Ovary (tissue), 3 donors: ENCODE measurements at regions not wholly inside any gene's neighbourhood (a gene's known extent, or its start where the extent isn't known, plus 50 kb on each side); places are given as distances from the start of the nearest gene placed in this dataset.

ENCODE experiments used
- CTCF ChIP-seq, 3 donors: fragments of 450-650 bp in 2 of 3; fragments of 200-600 bp in 1 of 3; IDR thresholded peaks; one replicate each; pipeline versions ENCODE4 v1.5.1 to v1.8.0; 2016 to 2022; ENCODE audit warnings: antibody characterized with exemption in 3 of 3, mild to moderate bottlenecking in 1 of 3
- EP300 ChIP-seq: sonication (generic); formaldehyde crosslinking; IDR thresholded peaks from one replicate; pipeline ENCODE4 v1.6.1; 2017; ENCODE audit warnings: antibody characterized with exemption
- POLR2A ChIP-seq: fragments of 450-650 bp; IDR thresholded peaks from one replicate; pipeline ENCODE4 v1.6.1; 2017; ENCODE audit warnings: antibody characterized with exemption, mild to moderate bottlenecking, moderate library complexity
- donor health status: DM: no; HTN: no; CAD: no.

- TF ChIP-seq CTCF (IDR thresholded peaks at IDR 0.05) (no peak), POLR2A (no peak), EP300 (no peak)
Measured at GRCh38 chr5:8053270-8053669, 184.3 kb downstream of the MTRR start.
